HCT116 (cell line): ENCODE measurements at regions not wholly inside any gene's neighbourhood (a gene's known extent, or its start where the extent isn't known, plus 50 kb on each side); places are given as distances from the start of the nearest gene placed in this dataset.

Experiments used
- ATAC-seq: fragments of 200-7000 bp; cut with Tn5 transposase; 2 replicates; pipeline ENCODE4 v1.9.1; 2020; ENCODE audit warnings: mild to moderate bottlenecking, moderate library complexity
- BruUV-seq: library from RNA; stranded (reverse); fragments of 400-500 nt; replicated peaks from 2 replicates; lab custom pipeline; 2021; lab: Mats Ljungman, UMichigan
- CTCF ChIA-PET: fragments of 300-600 bp; sonication (Branson Sonifier 250); formaldehyde crosslinking; loops from one replicate; lab custom pipeline; 2021; ENCODE audit warnings: antibody characterized with exemption; lab: Charles Lee
- POLR2A ChIA-PET: fragments of 300-600, 350-600 bp; sonication (Branson Sonifier 250); formaldehyde crosslinking; loops from one replicate; lab custom pipeline; 2021; ENCODE audit warnings: antibody characterized with exemption; lab: Charles Lee
- RAD21 ChIA-PET, 2 experiments: fragments of 300-600 bp; sonication (Branson Sonifier 250); formaldehyde crosslinking; loops; one replicate each; lab custom pipeline; 2023; ENCODE audit warnings: low total read pairs in 2 of 2; ENCODE audit not compliant: uncharacterized antibody in 2 of 2, unreplicated experiment in 2 of 2, low non-redundant PET in 1 of 2; lab: Charles Lee
- DNase-seq: peaks from one replicate; pipeline ENCODE4 v3.0.0-alpha.2; 2010; ENCODE audit warnings: low read depth, low spot score
- H2AFZ ChIP-seq: fragments of 200-600 bp; shearing (Covaris generic), sonication (generic); 2 replicates; pipeline ENCODE4 v1.6.1; 2017; ENCODE audit warnings: low read depth, mixed run types, mixed read lengths, antibody characterized with exemption, low read length; ENCODE audit not compliant: poor library complexity, severe bottlenecking
- H3K27ac ChIP-seq: 2 replicates; pipeline ENCODE4 v1.5.1; 2012; ENCODE audit warnings: low read depth, low read length
- H3K27me3 ChIP-seq: fragments of 200-600 bp; sonication (generic); 2 replicates; pipeline ENCODE4 v1.6.1; 2016; ENCODE audit warnings: mixed run types, low read length, mixed read lengths; ENCODE audit not compliant: insufficient read depth
- H3K36me3 ChIP-seq, 2 experiments: fragments of 200-500 bp in 1 of 2; fragments of 200-600 bp in 1 of 2; sonication (Bioruptor generic) in 1 of 2; sonication (generic) in 1 of 2; 2 replicates each; pipeline versions ENCODE4 v1.5.1 to v1.6.1; 2014 to 2016; ENCODE audit warnings: low read length in 2 of 2, inconsistent platforms in 1 of 2, mixed read lengths in 1 of 2, mixed run types in 1 of 2; ENCODE audit not compliant: insufficient read depth in 2 of 2, control insufficient read depth in 1 of 2
- H3K4me1 ChIP-seq, 2 experiments: fragments of 200-600 bp in 1 of 2; sonication (generic) in 1 of 2; 2 replicates each; pipeline versions ENCODE4 v1.5.1 to v1.6.1; 2012 to 2017; ENCODE audit warnings: low read length in 2 of 2, inconsistent platforms in 1 of 2, mild to moderate bottlenecking in 1 of 2, mixed read lengths in 1 of 2, mixed run types in 1 of 2, moderate library complexity in 1 of 2; ENCODE audit not compliant: insufficient read depth in 2 of 2, control insufficient read depth in 1 of 2
- H3K4me2 ChIP-seq: fragments of 200-600 bp; sonication (generic); 2 replicates; pipeline ENCODE4 v1.6.1; 2017; ENCODE audit warnings: mixed run types, low read length, mixed read lengths
- H3K4me3 ChIP-seq, 2 experiments: fragments of 200-600 bp in 1 of 2; sonication (generic) in 1 of 2; replicated peaks in 1 of 2; 2 replicates each; pipeline ENCODE4 v1.5.1; 2011 to 2016; ENCODE audit warnings: low read length in 2 of 2, control low read depth in 1 of 2, low read depth in 1 of 2, mild to moderate bottlenecking in 1 of 2, mixed read lengths in 1 of 2, mixed run types in 1 of 2
- H3K79me2 ChIP-seq: fragments of 200-600 bp; sonication (generic); 2 replicates; pipeline ENCODE4 v1.6.1; 2017; ENCODE audit warnings: mild to moderate bottlenecking, mixed run types, low read length, moderate library complexity, mixed read lengths; ENCODE audit not compliant: insufficient read depth
- H3K9ac ChIP-seq: fragments of 200-600 bp; sonication (generic); 2 replicates; pipeline ENCODE4 v1.6.1; 2016; ENCODE audit warnings: low read length, mixed read lengths
- H3K9me2 ChIP-seq: fragments of 200-600 bp; sonication (generic), shearing (Covaris generic); 2 replicates; pipeline ENCODE4 v1.6.1; 2017; ENCODE audit warnings: mixed run types, mild to moderate bottlenecking, moderate library complexity; ENCODE audit not compliant: insufficient read depth
- H3K9me3 ChIP-seq, 2 experiments: fragments of 200-500 bp in 1 of 2; fragments of 200-600 bp in 1 of 2; sonication (Bioruptor generic) in 1 of 2; sonication (generic) in 1 of 2; 2 replicates each; pipeline ENCODE4 v1.6.1; 2014 to 2017; ENCODE audit warnings: low read length in 2 of 2, mixed read lengths in 2 of 2, inconsistent platforms in 1 of 2, low read depth in 1 of 2, mild to moderate bottlenecking in 1 of 2, mixed run types in 1 of 2, moderate library complexity in 1 of 2; ENCODE audit not compliant: control insufficient read depth in 1 of 2, insufficient read depth in 1 of 2
- H4K20me1 ChIP-seq: fragments of 200-600 bp; sonication (generic), shearing (Covaris generic); 2 replicates; pipeline ENCODE4 v1.6.1; 2017; ENCODE audit warnings: mixed run types, mild to moderate bottlenecking, moderate library complexity; ENCODE audit not compliant: insufficient read depth
- CBX3 ChIP-seq: IDR thresholded peaks from 2 replicates; pipeline ENCODE4 v1.6.1; 2012; ENCODE audit warnings: low read depth
- EGR1 ChIP-seq: IDR thresholded peaks from 2 replicates; pipeline ENCODE4 v1.6.1; 2012; ENCODE audit warnings: low read depth
- FOSL1 ChIP-seq: IDR thresholded peaks from 2 replicates; pipeline ENCODE4 v1.6.1; 2012; ENCODE audit warnings: low read depth
- POLR2A ChIP-seq: IDR thresholded peaks from 2 replicates; pipeline ENCODE4 v1.7.0; 2011; ENCODE audit warnings: borderline replicate concordance; ENCODE audit not compliant: insufficient read depth, insufficient read length; ENCODE audit errors: extremely low read depth
- SIN3A ChIP-seq: IDR thresholded peaks from 2 replicates; pipeline ENCODE4 v1.6.1; 2012; ENCODE audit warnings: low read depth
- SRF ChIP-seq: IDR thresholded peaks from 2 replicates; pipeline ENCODE4 v1.6.1; 2012; ENCODE audit warnings: low read depth
- TCF7L2 ChIP-seq: IDR thresholded peaks from 2 replicates; pipeline ENCODE4 v1.7.0; 2011; ENCODE audit warnings: borderline replicate concordance, inconsistent platforms; ENCODE audit not compliant: insufficient read depth, insufficient read length; ENCODE audit errors: extremely low read depth
- YY1 ChIP-seq: IDR thresholded peaks from 2 replicates; pipeline ENCODE4 v1.6.1; 2011; ENCODE audit warnings: low read length, low read depth, moderate library complexity, mild to moderate bottlenecking; ENCODE audit not compliant: insufficient replicate concordance; ENCODE audit errors: extremely low read depth
- ZNF274 ChIP-seq: fragments of 200-500 bp; sonication (Bioruptor generic); IDR thresholded peaks from 2 replicates; pipeline ENCODE4 v1.6.1; 2014; ENCODE audit warnings: mild to moderate bottlenecking, low read depth, low read length, inconsistent platforms
- intact Hi-C: fragments of 100-400 bp; cut with micrococcal nuclease; formaldehyde crosslinking; loops from 2 replicates; pipeline ENCODE4 v1.10.0; 2022
- TF ChIP-seq, protein P1 (sequence below): IDR thresholded peaks from 2 replicates; pipeline ENCODE4 v1.6.1; 2011; ENCODE audit warnings: mild to moderate bottlenecking, low read length, moderate library complexity; ENCODE audit not compliant: insufficient replicate concordance; ENCODE audit errors: extremely low read depth
- TF ChIP-seq, protein P2 (sequence below), 3 experiments: fragments of 200-600 bp in 1 of 3; sonication (generic) in 1 of 3; IDR thresholded peaks in 2 of 3; conservative IDR thresholded peaks in 1 of 3; 2 replicates each; pipeline ENCODE4 v1.5.1; 2012 to 2017; ENCODE audit warnings: low read depth in 2 of 3, low read length in 2 of 3, antibody characterized with exemption in 1 of 3, borderline replicate concordance in 1 of 3, control low read depth in 1 of 3, mild to moderate bottlenecking in 1 of 3, mixed read lengths in 1 of 3, mixed run types in 1 of 3, moderate library complexity in 1 of 3; ENCODE audit not compliant: insufficient read depth in 1 of 3
- TF ChIP-seq, protein P3 (sequence below): IDR thresholded peaks from 2 replicates; pipeline ENCODE4 v1.6.1; 2012

DNA sequence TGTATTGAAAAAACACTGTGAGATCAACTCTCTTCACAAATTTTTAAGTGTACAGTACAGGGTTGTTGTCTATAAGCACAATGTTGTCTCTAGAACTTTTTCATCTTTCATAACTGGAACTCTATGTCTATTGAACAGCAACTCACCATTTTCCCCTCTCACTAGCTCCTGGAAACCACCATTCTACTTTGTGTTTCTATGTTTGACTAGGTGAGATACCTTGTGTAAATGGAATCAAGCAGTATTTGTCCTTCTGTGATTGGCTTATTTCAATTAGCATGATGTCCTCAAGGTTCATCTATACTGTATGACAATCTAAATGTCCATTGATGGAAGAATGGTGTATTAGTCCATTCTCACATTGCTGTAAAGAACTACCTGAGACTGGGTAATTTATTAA, 210.1 kb upstream of the FUT9 start (continued):
- no peak for TF ChIP-seq CBX3
- no peak for TF ChIP-seq POLR2A
- no peak for TF ChIP-seq ZNF274
- TF ChIP-seq SIN3A, result no peak

GRCh38 chr6:95815389-95816056, 200.3 kb upstream of the FUT9 start:
- H3K9ac ChIP-seq, result no peak overlapping the region
- H2AFZ ChIP-seq, result no peak overlapping the region
- H3K4me1 ChIP-seq, result no peaks in the 10 kb centered on the region
- DNase-seq (no peak), ATAC-seq (no peak)
- no peaks in the 10 kb centered on the region for H3K27me3 ChIP-seq
- ChIA-PET CTCF (no interaction called here), POLR2A (no interaction called here), RAD21 (no interaction called here)
- no peak overlapping the region for H3K4me3 ChIP-seq
- H3K36me3 ChIP-seq, result no peaks in the 10 kb centered on the region
- intact Hi-C loops, result no loop called here
- H4K20me1 ChIP-seq, result no peaks in the 10 kb centered on the region
- H3K9me2 ChIP-seq, result no peaks in the 10 kb centered on the region
- TF ChIP-seq CBX3 (no peak), TCF7L2 (no peak), YY1 (no peak), SRF (no peak), POLR2A (no peak), SIN3A (no peak), FOSL1 (no peak), EGR1 (no peak)
- TF ChIP-seq, protein P1, sequence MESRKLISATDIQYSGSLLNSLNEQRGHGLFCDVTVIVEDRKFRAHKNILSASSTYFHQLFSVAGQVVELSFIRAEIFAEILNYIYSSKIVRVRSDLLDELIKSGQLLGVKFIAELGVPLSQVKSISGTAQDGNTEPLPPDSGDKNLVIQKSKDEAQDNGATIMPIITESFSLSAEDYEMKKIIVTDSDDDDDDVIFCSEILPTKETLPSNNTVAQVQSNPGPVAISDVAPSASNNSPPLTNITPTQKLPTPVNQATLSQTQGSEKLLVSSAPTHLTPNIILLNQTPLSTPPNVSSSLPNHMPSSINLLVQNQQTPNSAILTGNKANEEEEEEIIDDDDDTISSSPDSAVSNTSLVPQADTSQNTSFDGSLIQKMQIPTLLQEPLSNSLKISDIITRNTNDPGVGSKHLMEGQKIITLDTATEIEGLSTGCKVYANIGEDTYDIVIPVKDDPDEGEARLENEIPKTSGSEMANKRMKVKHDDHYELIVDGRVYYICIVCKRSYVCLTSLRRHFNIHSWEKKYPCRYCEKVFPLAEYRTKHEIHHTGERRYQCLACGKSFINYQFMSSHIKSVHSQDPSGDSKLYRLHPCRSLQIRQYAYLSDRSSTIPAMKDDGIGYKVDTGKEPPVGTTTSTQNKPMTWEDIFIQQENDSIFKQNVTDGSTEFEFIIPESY, result no peak
- TF ChIP-seq, protein P2, sequence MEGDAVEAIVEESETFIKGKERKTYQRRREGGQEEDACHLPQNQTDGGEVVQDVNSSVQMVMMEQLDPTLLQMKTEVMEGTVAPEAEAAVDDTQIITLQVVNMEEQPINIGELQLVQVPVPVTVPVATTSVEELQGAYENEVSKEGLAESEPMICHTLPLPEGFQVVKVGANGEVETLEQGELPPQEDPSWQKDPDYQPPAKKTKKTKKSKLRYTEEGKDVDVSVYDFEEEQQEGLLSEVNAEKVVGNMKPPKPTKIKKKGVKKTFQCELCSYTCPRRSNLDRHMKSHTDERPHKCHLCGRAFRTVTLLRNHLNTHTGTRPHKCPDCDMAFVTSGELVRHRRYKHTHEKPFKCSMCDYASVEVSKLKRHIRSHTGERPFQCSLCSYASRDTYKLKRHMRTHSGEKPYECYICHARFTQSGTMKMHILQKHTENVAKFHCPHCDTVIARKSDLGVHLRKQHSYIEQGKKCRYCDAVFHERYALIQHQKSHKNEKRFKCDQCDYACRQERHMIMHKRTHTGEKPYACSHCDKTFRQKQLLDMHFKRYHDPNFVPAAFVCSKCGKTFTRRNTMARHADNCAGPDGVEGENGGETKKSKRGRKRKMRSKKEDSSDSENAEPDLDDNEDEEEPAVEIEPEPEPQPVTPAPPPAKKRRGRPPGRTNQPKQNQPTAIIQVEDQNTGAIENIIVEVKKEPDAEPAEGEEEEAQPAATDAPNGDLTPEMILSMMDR (IDR thresholded peaks at IDR 0.05 in 2 of 3, conservative IDR thresholded peaks at IDR 0.05 in 1 of 3; ENCODE audit: borderline replicate concordance in 1 of 3, insufficient read depth in 1 of 3, low read depth in 2 of 3, low read length in 2 of 3), result no peak
- TF ChIP-seq, protein P3, sequence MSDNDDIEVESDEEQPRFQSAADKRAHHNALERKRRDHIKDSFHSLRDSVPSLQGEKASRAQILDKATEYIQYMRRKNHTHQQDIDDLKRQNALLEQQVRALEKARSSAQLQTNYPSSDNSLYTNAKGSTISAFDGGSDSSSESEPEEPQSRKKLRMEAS, result no peak
- H3K9me3 ChIP-seq, result no peaks in the 10 kb centered on the region
- no peak overlapping the region for H3K27ac ChIP-seq
- no peaks in the 10 kb centered on the region for H3K79me2 ChIP-seq
- no peak overlapping the region for H3K4me2 ChIP-seq
- no TSS peak for BruUV-seq
